HG02943 (cell line): ENCODE measurements at regions not wholly inside any gene's neighbourhood (a gene's known extent, or its start where the extent isn't known, plus 50 kb on each side); places are given as distances from the start of the nearest gene placed in this dataset.
"Not testable (repeated sequence)": the region's sequence is repeated elsewhere in the genome, so short reads cannot be mapped to it uniquely, and the experiment has no call there.

Experiments used
- ATAC-seq: cut with Tn5 transposase; IDR thresholded peaks from one replicate; pipeline ENCODE4 v1.9.1; 2021; ENCODE audit warnings: mild to moderate bottlenecking, low read depth, moderate library complexity; ENCODE audit not compliant: unreplicated experiment

DNA sequence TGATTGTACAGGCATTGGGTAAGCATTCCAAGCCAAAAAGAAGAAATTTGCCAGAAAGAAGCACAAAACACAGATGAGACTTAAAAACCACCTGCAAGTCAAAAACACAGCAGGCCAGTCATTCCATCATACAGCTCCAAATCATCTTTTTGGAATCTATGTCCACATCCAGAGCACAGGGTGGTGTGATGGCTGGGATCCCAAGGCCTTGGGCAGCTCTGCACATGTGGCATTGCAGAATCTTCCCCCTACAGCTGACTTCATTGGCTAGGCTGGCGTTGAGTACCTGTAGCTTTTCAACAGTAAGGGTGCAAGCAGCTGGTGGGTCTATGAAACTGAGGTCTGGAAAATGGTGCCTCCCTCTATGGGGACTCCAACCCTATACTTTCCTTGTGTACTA lies 236.7 kb downstream of the CWH43 start:
- ATAC-seq = not testable (repeated sequence)

DNA sequence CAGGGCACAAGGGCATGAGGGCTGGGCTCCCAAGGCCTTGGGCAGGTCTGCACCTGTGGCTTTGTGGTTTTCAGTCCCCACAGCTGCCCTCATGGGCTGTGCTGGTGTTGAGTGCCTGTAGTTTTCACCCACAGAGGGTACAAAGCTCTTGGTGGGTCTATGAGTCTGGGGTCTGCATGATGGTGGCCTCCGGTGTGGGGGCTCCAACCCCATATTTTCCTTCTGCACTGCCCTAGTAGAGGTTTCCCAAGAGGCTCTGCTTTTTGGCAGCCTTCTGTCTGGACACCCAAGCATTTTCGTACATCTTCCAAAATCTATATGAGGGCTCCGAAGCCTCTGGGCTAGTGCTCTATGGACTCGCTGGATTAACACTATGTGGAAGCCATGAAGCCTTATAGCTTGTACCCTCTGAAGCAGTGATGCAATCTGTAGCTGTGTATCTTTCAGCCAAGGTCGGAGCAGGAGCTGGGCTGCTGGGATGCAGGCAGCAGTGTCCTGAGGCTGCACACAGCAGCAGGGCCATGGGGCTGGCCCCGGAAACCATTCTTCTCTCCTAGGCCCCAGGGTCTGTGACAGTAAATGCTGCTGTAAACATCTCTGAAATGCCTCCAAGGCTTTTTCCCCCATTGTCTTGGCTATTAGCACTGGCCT lies 240.3 kb downstream of the CWH43 start:
- ATAC-seq = not testable (repeated sequence)

DNA sequence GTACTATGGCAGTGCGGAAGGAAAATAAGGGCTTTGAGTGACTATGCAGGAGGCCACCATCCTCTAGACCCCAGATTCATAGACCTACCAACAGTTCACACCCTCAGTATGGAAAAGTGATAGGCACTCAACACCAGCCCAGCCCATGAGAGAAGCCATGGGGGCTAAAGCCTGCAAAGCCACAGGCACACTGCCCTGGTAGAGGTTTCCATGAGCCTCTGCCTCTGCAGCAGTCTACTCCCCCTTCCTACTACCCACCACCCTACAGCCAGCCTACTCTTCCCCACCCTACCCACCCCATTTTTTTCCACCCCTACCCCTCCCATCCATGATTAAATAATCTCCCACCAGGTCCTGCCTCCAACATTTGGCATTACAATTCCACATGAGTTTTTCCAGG lies 241.9 kb downstream of the CWH43 start:
- ATAC-seq = not testable (repeated sequence)

DNA sequence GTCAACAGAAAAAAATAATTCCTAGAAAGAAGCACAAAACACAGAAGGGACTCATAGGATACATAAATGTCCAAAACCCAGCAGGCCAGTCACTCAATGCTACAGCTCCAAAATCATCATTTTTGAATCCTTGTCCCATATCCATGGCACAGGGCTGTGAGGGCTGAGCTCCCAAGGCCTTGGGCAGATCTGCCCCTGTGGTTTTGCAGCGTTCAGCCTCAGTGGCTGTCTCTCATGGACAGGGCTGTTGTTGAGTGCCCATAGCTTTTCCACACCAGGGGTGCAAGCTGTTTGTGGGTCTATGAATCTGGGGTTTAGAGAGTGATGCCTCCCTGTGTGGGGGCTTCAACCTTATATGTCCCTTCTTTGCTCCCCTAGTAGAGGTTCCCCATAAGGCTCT lies 243.2 kb downstream of the CWH43 start:
- not testable (repeated sequence) for ATAC-seq

DNA sequence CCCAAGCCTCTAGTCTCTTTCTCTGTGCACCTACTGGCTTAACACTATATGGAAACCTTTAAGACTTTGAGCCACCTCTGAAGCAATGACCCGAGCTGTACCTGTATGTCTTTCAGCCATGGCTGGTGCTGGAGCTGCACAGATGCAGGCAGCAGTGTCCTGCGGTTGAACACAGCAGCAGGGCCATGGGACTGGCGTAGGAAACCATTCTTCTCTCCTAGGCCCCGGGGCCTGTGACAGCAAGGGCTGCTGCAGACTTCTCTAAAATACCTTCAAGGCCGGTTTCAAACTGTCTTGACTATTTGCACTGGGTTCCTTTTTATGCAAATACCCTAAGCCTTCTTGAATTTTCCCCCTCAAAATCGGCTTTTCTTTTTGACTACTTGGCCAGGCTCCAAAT lies 243.6 kb downstream of the CWH43 start:
- ATAC-seq = not testable (repeated sequence)

DNA sequence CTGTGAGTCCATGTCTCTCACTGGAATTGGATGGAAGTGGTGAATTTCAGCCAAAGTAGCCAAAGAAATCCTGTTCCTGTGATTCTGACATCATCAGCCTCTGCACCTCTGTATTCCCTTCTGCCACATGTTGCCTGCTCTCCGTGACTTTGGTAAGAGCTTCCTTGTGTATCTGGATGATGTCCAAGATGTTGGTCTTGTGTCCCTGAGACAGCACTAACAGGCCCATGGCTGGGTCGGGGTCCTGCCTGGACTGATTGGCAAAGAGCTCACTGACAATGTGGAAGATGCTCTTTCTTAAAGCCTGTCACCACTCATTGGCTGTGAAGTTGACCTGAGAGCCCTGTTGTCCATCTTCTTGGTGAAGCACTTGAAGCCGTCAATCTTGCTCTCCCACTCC lies 247.3 kb downstream of the CWH43 start:
- ATAC-seq = not testable (repeated sequence)

DNA sequence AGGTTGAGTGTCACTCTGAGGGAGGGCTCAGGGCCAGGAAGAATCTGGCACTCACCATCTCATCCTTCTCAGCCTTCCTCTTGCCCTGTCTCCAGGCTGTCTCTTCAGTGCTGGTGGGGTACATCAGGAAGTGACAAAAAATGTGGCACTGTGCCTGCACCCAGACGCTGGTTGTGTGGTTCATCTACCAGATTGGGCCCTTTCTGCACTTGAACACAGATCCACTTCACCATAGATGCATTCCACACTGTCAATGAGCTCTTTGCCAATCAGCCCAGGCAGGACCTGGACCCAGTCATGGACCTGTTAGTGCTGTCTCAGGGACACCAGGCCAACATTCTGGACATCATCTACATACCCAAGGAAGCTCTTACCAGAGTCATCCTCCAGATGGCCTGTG lies 247.7 kb downstream of the CWH43 start:
- not testable (repeated sequence) for ATAC-seq

DNA sequence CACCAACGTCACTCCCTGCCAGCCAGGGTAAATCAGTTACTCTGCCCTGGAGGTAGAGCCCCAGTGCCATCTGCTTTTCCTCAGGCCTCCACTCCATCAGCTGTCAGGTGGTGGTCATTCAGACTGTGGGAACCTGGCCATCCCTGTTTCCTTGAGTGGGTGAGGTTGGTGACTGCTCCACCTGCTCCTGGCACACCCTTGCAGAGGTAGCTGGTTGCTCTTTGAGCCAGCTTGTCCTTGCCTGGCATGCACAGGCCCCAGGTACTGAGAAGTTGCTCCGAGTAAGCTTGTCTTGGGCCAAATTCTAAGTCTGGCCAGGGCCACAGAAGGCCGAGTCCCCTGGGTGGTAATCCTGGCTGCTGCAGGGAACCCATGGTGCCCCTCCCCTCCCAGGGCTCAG lies 248.3 kb downstream of the CWH43 start:
- ATAC-seq = not testable (repeated sequence)

DNA sequence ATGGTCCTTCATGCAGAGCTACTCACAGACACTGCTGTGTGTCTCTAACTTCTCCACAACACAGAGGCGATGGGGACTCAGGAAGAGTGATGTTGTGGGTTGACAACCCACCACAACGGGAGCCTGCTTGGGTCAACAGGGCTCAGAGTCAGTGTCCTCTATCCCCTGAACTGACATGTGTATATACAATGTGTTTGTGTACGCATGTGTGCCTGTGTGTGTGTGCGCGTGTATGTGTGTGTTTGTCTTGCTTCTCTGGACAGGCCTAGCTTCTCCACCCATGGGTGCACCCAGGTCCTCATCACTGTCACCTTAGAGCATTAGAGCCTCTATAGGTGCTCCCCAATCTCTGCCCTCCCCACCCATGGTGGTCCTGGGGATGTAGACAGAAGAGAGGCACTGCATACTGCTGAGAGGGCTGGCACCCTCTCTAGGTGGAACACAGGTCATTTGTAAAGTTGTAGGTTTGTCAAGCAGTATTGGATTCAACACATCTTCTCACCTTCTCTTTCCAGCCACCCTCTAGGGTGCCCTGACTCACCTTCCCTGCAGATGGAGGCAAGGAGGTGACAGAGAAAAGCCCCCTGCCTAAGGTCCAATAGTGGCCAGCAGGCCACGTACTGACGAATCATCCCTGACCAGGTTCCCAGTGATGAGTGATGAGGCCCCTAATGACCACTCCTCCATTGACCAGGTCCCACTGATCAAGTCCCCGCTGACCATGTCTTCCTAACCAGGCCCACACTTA lies 249.5 kb downstream of the CWH43 start:
- ATAC-seq = not testable (repeated sequence)

DNA sequence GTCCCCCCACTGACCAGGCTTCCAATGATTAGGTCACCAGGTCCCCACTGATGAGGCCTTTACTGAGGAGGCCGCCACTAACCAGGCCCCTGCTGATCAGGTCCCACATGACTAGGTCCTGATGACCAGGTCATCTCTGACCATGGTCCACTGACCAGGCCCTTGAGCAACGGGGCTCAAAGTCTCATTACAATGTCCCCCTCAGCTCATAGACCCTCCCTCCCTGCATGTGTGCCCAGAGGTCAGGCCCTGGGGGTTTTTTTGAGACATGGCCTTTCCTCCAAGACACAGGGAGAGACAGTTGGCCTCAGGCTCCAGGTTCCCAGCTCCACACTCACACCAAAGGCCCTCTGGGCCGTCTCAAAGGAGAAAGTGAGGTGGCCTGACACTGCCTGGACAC lies 250.4 kb downstream of the CWH43 start:
- ATAC-seq = not testable (repeated sequence)

DNA sequence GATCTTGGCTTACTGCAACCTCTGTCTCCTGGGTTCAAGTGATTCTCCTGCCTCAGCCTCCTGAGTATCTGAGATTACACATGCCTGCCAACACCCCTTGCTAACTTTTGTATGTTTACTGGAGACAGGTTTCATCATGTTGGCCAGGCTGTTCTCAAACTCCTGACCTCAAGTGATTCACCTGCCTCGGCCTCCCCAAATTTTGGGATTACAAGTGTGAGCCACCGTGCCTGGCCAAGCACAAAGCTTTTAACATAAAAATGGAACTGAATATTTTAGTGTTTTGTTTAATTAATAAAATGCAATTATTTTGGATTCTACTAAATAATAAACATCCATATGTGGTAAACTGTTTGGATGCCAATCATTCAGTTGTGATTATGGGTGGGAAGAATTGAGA lies 255.2 kb downstream of the CWH43 start:
- ATAC-seq = not testable (repeated sequence)

DNA sequence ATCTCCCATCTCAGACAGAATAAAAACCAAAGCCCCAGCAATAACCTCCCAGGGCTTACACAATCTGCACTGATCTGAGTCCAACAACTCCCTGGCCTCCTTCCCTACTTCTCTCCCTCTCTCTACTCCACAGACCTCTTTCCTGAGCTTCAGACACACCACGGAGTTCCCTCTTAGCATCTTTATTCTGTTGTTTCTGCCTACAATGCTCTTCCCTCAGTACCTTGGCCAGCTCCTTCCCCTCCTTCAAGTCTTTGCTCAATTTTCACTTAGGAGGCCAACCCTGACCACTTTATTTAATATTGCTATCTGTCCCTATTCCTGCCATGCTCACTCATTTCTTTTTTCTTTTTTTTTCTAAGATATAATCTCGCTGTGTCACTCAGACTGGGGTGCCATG lies 276.7 kb downstream of the CWH43 start:
- ATAC-seq = not testable (repeated sequence)

DNA sequence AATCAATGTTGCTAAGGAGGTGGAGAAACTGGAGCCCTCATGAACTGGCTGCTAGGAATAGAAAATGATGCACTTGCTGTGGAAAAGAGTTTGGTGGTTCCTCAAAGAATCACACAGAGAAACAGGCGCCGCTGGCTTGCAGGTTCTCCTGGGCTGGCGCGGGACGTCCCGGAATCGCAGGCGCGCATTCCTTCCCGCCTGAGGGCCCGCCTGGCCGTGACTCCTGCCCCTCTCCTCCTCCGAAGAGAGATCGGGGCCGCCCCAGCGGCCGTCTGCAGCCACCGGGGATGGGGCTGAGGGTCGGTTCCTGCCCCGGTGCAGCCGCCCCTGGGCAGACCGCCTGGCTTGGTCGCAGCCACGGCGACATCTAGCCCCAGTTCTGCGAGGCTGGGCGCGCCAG lies 284.4 kb downstream of the CWH43 start:
- ATAC-seq = not testable (repeated sequence)

DNA sequence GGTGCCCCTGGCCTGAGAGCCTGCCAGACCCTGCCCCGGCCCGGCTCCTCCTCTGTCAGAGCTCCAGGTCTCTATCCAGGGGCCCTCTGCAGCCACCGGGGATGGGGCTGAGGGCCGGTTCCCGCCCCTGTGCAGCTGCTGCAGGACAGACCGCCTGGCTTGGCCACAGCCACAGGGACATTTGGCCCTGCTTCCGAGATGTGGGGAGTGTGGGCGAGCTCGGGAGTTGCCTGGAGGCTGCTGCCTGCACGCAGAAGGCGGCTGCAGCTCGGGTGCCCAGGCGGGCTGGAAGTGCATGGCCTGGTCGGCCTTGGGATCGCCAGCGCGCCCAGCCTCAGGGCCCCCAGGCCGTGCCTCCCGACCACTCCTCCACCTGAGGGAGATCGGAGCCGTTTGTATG lies 284.8 kb downstream of the CWH43 start:
- ATAC-seq = not testable (repeated sequence)

DNA sequence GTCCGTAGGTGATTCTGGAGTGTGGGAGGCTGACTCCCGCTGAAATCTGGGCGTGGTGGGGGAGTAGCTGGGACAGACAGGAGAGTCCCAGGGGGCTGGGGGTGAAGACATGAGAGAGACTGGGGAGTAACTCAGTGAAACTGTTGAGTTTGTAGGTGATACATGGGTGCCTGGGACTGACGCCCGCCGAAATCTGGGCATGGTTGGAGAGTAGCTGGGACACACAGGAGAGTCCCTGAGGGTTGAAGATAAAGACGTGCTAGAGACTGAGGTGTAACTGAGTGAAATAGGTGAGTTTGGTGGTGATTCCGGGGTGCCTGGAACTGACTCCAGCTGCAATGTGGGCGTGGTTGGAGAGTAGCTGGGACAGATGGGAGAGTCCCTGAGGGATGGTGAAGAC lies 299.8 kb downstream of the CWH43 start:
- not testable (repeated sequence) for ATAC-seq

DNA sequence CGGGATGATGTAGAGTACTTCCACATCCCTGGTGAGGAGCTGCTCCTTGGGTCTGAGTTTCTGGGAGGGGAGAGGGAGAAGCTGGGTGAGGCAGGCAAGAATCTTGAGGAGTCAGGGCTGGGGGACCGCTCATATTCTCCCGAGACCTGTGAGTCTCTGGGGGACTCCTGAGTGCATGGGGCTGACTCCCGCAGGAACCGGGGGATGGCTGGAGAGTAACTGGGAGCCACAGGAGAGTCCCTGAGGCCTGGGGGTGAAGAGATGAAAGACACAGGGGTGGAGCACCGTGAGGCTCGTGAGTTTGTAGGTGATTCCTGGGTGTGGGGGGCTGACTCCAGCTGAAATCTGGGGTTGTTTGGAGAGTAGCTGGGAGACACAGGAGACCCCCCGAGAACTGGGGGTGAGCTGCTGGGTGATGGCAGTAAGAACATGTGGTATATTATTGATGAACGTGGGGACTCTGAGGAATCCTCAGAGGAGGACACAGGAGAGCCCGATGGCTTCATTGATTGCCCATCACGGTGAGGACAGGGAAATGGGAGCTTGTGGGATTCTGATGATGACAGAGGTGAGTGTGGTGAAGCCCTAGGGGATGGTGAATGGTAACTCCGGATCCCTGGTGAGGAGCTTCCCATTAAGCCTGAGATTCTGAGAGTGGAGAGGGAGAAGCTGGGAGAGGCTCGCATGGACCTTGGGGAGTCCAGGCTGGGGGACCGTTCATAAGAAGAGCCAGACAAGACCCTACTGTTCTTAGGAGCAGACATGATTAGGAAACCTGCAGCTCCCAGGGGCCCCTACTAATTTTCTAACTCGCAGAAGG lies 301.1 kb downstream of the CWH43 start:
- not testable (repeated sequence) for ATAC-seq

DNA sequence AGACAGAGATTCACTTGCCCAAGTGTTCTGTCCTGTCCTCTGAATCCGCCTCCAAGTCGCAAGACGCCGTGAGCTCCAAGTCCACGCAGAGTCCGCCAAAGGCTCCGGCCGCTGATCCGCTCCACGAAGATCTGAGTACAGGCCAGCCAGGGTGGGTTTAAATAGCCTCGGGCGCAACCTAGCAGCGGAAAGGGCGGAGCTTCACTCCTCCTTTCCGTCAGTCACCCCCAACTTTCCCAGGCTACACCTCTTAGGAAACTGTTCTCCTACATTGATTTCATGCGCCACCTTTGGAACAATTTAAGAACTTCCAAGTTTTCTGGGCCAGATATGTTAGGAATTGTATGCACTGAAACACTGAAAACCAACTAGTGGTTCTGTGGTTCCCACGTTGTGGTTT lies 301.8 kb downstream of the CWH43 start:
- not testable (repeated sequence) for ATAC-seq

DNA sequence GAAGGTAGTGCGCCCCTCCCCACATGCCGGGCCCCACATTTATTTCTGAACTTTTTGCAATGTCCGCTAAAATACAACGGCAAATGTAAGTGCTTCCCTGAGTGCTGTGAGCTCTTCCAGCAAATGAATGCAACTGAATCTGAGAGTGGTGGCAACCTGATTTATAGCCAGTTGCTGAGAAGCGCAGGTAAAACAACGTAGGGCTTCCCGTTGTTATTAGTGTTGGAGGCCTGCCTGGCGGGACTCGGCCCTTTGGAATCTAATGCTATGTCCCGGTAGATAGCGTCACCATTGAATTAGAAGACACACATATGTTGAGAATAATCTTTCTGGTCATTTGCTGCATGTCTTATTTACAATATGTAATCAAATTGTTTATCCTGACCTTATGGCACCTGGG lies 302.7 kb downstream of the CWH43 start:
- not testable (repeated sequence) for ATAC-seq

DNA sequence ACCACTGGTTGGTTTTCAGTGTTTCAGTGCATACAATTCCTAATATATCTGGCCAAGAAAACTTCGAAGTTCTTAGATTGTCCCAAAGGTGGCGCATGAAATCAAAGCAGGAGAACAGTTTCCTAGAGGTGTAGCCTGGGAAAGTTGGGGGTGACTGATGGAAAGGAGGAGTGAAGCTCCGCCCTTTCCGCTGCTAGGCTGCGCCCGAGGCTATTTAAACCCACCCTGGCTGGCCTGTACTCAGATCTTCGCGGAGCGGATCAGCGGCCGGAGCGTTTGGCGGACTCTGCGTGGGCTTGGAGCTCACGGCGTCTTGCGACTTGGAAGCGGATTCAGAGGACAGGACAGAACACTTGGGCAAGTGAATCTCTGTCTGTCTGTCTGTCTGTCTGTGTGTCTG lies 328.7 kb downstream of the CWH43 start:
- not testable (repeated sequence) for ATAC-seq

DNA sequence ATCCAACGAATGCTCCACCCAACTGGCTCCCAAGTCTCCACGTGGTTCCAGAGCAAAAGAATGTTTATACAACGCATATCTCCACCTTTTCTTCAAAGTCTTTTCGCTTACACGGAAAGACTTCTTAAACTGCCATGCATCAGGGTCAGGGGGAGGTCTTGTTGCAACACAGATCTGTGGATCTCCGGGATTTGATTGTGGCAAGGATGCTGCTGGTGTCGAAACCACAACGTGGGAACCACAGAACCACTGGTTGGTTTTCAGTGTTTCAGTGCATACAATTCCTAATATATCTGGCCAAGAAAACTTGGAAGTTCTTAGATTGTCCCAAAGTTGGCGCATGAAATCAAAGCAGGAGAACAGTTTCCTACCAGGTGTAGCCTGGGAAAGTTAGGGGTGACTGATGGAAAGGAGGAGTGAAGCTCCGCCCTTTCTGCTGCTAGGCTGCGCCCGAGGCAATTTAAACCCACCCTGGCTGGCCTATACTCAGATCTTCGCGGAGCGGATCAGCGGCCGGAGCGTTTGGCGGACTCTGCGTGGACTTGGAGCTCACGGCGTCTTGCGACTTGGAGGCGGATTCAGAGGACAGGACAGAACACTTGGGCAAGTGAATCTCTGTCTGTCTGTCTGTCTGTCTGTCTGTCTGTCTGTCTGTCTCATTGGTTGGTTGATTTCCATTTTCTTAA lies 334.8 kb downstream of the CWH43 start:
- ATAC-seq = not testable (repeated sequence)
